ENCODE measurements at regions not wholly inside any gene's neighbourhood (a gene's known extent, or its start where the extent isn't known, plus 50 kb on each side); places are given as distances from the start of the nearest gene placed in this dataset.

GRCh38 chr10:33716501-33717267, 382.2 kb upstream of the NRP1 start:
- Histone ChIP-seq H3K4me1 (ENCODE audit: control insufficient read depth, insufficient read depth, low read depth, low read length) (no peaks in the 10 kb centered on the region), H3K27me3 (ENCODE audit: control insufficient read depth in 1 of 2, insufficient read depth in 1 of 2, low read length in 2 of 2) (no peaks in the 10 kb centered on the region), H2AK5ac (ENCODE audit: low read length, severe bottlenecking) (no peak overlapping the region), H2BK5ac (ENCODE audit: low read depth, low read length, poor library complexity, severe bottlenecking) (no peak overlapping the region), H2BK15ac (ENCODE audit: low read depth, poor library complexity, severe bottlenecking) (no peak overlapping the region), H3K18ac (ENCODE audit: low read depth in 1 of 2, low read length in 2 of 2) (no peak overlapping the region), H3K4me3 (ENCODE audit: insufficient read depth in 1 of 2, low read depth in 1 of 2, low read length in 2 of 2) (no peak overlapping the region), H3K4me2 (ENCODE audit: low read length, poor library complexity, severe bottlenecking) (no peak overlapping the region), H3K9ac (ENCODE audit: low read length) (no peak overlapping the region), H4K8ac (ENCODE audit: low read length) (no peak overlapping the region), H3K14ac (ENCODE audit: low read length in 2 of 2) (no peak overlapping the region), H3K79me1 (replicated peaks; ENCODE audit: low read length, poor library complexity, severe bottlenecking) (no peaks in the 10 kb centered on the region), H3K27ac (ENCODE audit: low read length, poor library complexity, severe bottlenecking) (no peak overlapping the region), H4K91ac (ENCODE audit: low read length) (no peak overlapping the region), H3K23ac (ENCODE audit: low read length in 2 of 2) (no peak overlapping the region), H3K4ac (ENCODE audit: low read depth in 1 of 2, low read length in 2 of 2) (no peak overlapping the region), H2BK120ac (ENCODE audit: low read depth, low read length) (no peak overlapping the region), H2BK12ac (ENCODE audit: low read length in 2 of 2) (no peak overlapping the region), H2AFZ (ENCODE audit: low read depth, low read length) (no peak overlapping the region), H3K9me3 (ENCODE audit: control insufficient read depth, low read length) (peaks cover 9% of the 10 kb centered on the region), H3K36me3 (ENCODE audit: control insufficient read depth in 1 of 2, insufficient read depth in 2 of 2, low read depth in 1 of 2, low read length in 2 of 2) (no peaks in the 10 kb centered on the region)
- WGBS = 100% methylated on average over 1 of the region's 2 CpGs
- DNase-seq = no peak

- H3K4me1 ChIP-seq (ENCODE audit: control insufficient read depth, insufficient read depth, low read depth, low read length) = no peaks in the 10 kb centered on the region
- H2BK120ac ChIP-seq (ENCODE audit: low read depth, low read length) = no peak overlapping the region
- H3K4me3 ChIP-seq (ENCODE audit: insufficient read depth in 1 of 2, low read depth in 1 of 2, low read length in 2 of 2) = peak overlapping the region in 1 of 2 experiments; percentile 34
- H2BK5ac ChIP-seq (ENCODE audit: low read depth, low read length, poor library complexity, severe bottlenecking) = no peak overlapping the region
- no peak overlapping the region for H2BK12ac ChIP-seq (ENCODE audit: low read length in 2 of 2)
- no peaks in the 10 kb centered on the region for H3K79me1 ChIP-seq (replicated peaks; ENCODE audit: low read length, poor library complexity, severe bottlenecking)
- no peak overlapping the region for H3K4ac ChIP-seq (ENCODE audit: low read depth in 1 of 2, low read length in 2 of 2)
- 93% methylated on average over 12 of the region's 16 CpGs for WGBS
- H2AK5ac ChIP-seq (ENCODE audit: low read length, severe bottlenecking) = no peak overlapping the region
- H4K8ac ChIP-seq (ENCODE audit: low read length) = no peak overlapping the region
- H3K27ac ChIP-seq (ENCODE audit: low read length, poor library complexity, severe bottlenecking) = no peak overlapping the region
- no peak overlapping the region for H2AFZ ChIP-seq (ENCODE audit: low read depth, low read length)
- no peaks in the 10 kb centered on the region for H3K36me3 ChIP-seq (ENCODE audit: control insufficient read depth in 1 of 2, insufficient read depth in 2 of 2, low read depth in 1 of 2, low read length in 2 of 2)
- no peak overlapping the region for H3K18ac ChIP-seq (ENCODE audit: low read depth in 1 of 2, low read length in 2 of 2)
- H3K4me2 ChIP-seq (ENCODE audit: low read length, poor library complexity, severe bottlenecking) = no peak overlapping the region
- H3K14ac ChIP-seq (ENCODE audit: low read length in 2 of 2) = peak overlapping the region in 1 of 2 experiments; percentile 72
- H2BK15ac ChIP-seq (ENCODE audit: low read depth, poor library complexity, severe bottlenecking) = no peak overlapping the region
- no peak overlapping the region for H4K91ac ChIP-seq (ENCODE audit: low read length)
- H3K9me3 ChIP-seq (ENCODE audit: control insufficient read depth, low read length) = peaks cover 8% of the 10 kb centered on the region
- DNase-seq = no peak
- no peak overlapping the region for H3K23ac ChIP-seq (ENCODE audit: low read length in 2 of 2)
- H3K9ac ChIP-seq (ENCODE audit: low read length) = no peak overlapping the region
- H3K27me3 ChIP-seq (ENCODE audit: control insufficient read depth in 1 of 2, insufficient read depth in 1 of 2, low read length in 2 of 2) = no peaks in the 10 kb centered on the region
Observed at GRCh38 chr10:33715303-33715975, 381.0 kb upstream of the NRP1 start.

GRCh38 chr10:33712825-33713224, 378.4 kb upstream of the NRP1 start:
- Histone ChIP-seq H3K23ac (ENCODE audit: low read length in 2 of 2) (no peak overlapping the region), H2AFZ (ENCODE audit: low read depth, low read length) (no peak overlapping the region), H2BK120ac (ENCODE audit: low read depth, low read length) (no peak overlapping the region), H3K36me3 (ENCODE audit: control insufficient read depth in 1 of 2, insufficient read depth in 2 of 2, low read depth in 1 of 2, low read length in 2 of 2) (no peaks in the 10 kb centered on the region), H4K8ac (ENCODE audit: low read length) (no peak overlapping the region), H4K91ac (ENCODE audit: low read length) (no peak overlapping the region), H2AK5ac (ENCODE audit: low read length, severe bottlenecking) (no peak overlapping the region), H3K9ac (ENCODE audit: low read length) (no peak overlapping the region), H3K9me3 (ENCODE audit: control insufficient read depth, low read length) (no peaks in the 10 kb centered on the region), H3K4me2 (ENCODE audit: low read length, poor library complexity, severe bottlenecking) (no peak overlapping the region), H2BK15ac (ENCODE audit: low read depth, poor library complexity, severe bottlenecking) (no peak overlapping the region), H3K79me1 (replicated peaks; ENCODE audit: low read length, poor library complexity, severe bottlenecking) (no peaks in the 10 kb centered on the region), H3K4ac (ENCODE audit: low read depth in 1 of 2, low read length in 2 of 2) (no peak overlapping the region), H3K14ac (ENCODE audit: low read length in 2 of 2) (no peak overlapping the region), H3K4me3 (ENCODE audit: insufficient read depth in 1 of 2, low read depth in 1 of 2, low read length in 2 of 2) (no peak overlapping the region), H3K4me1 (ENCODE audit: control insufficient read depth, insufficient read depth, low read depth, low read length) (no peaks in the 10 kb centered on the region), H2BK12ac (ENCODE audit: low read length in 2 of 2) (no peak overlapping the region), H3K27me3 (ENCODE audit: control insufficient read depth in 1 of 2, insufficient read depth in 1 of 2, low read length in 2 of 2) (no peaks in the 10 kb centered on the region), H3K18ac (ENCODE audit: low read depth in 1 of 2, low read length in 2 of 2) (no peak overlapping the region), H3K27ac (ENCODE audit: low read length, poor library complexity, severe bottlenecking) (no peak overlapping the region), H2BK5ac (ENCODE audit: low read depth, low read length, poor library complexity, severe bottlenecking) (no peak overlapping the region)
- 95% methylated on average over 7 of the region's 7 CpGs for WGBS
- DNase-seq = no peak

- Histone ChIP-seq H3K9ac (ENCODE audit: low read length) (no peak overlapping the region), H3K18ac (ENCODE audit: low read depth in 1 of 2, low read length in 2 of 2) (no peak overlapping the region), H2AFZ (ENCODE audit: low read depth, low read length) (no peak overlapping the region), H4K8ac (ENCODE audit: low read length) (no peak overlapping the region), H3K27ac (ENCODE audit: low read length, poor library complexity, severe bottlenecking) (no peak overlapping the region), H2AK5ac (ENCODE audit: low read length, severe bottlenecking) (no peak overlapping the region), H3K79me1 (replicated peaks; ENCODE audit: low read length, poor library complexity, severe bottlenecking) (no peaks in the 10 kb centered on the region), H3K23ac (ENCODE audit: low read length in 2 of 2) (no peak overlapping the region), H3K4me3 (ENCODE audit: insufficient read depth in 1 of 2, low read depth in 1 of 2, low read length in 2 of 2) (no peak overlapping the region), H3K27me3 (ENCODE audit: control insufficient read depth in 1 of 2, insufficient read depth in 1 of 2, low read length in 2 of 2) (no peaks in the 10 kb centered on the region), H3K4me2 (ENCODE audit: low read length, poor library complexity, severe bottlenecking) (no peak overlapping the region), H2BK120ac (ENCODE audit: low read depth, low read length) (no peak overlapping the region), H3K4me1 (ENCODE audit: control insufficient read depth, insufficient read depth, low read depth, low read length) (no peaks in the 10 kb centered on the region), H3K4ac (ENCODE audit: low read depth in 1 of 2, low read length in 2 of 2) (no peak overlapping the region), H4K91ac (ENCODE audit: low read length) (no peak overlapping the region), H2BK5ac (ENCODE audit: low read depth, low read length, poor library complexity, severe bottlenecking) (no peak overlapping the region), H3K9me3 (ENCODE audit: control insufficient read depth, low read length) (no peaks in the 10 kb centered on the region), H2BK12ac (ENCODE audit: low read length in 2 of 2) (no peak overlapping the region), H3K14ac (ENCODE audit: low read length in 2 of 2) (no peak overlapping the region), H3K36me3 (ENCODE audit: control insufficient read depth in 1 of 2, insufficient read depth in 2 of 2, low read depth in 1 of 2, low read length in 2 of 2) (no peaks in the 10 kb centered on the region), H2BK15ac (ENCODE audit: low read depth, poor library complexity, severe bottlenecking) (no peak overlapping the region)
- no peak for DNase-seq
- 93% methylated on average over 5 of the region's 5 CpGs for WGBS
Observed at GRCh38 chr10:33710006-33710405, 375.5 kb upstream of the NRP1 start.

Data from mesenchymal stem cell (in vitro differentiated cells and primary cell).